Heart left ventricle (tissue), 13 donors: ENCODE measurements at regions not wholly inside any gene's neighbourhood (a gene's known extent, or its start where the extent isn't known, plus 50 kb on each side); places are given as distances from the start of the nearest gene placed in this dataset.

Experiments used
- CTCF ChIP-seq, 12 donors: fragments of 200-600 bp; sonication (generic) in 4 of 12; IDR thresholded peaks; one replicate each; pipeline versions ENCODE4 v1.5.0 to v1.8.0; 2018 to 2022; ENCODE audit warnings: antibody characterized with exemption in 12 of 12, mild to moderate bottlenecking in 5 of 12
- POLR2A ChIP-seq, 2 donors: fragments of 450-650 bp; IDR thresholded peaks; one replicate each; pipeline ENCODE4 v1.6.1; 2017; ENCODE audit warnings: antibody characterized with exemption in 2 of 2, mild to moderate bottlenecking in 2 of 2, moderate library complexity in 2 of 2
- donor health status: ischemic (EF 13 %, LVEDD 7.1; RV severe dilation, severe dysfunction).
- donor health status: DM: no; HTN: yes; CAD: no.
- donor health status: DM: no; HTN: no; CAD: no.
- donor health status: ischemic (EF 25% LVEDD 6.9; RV normal size, moderate dysfunction).
- donor health status: ischemic (EF 25% LVEDD 5.7; RV mildly dilated, moderate dysfunction).
- donor health status: ischemic (EF 35%, LVEDD 5.7; RV mildly dilated, moderate dysfunction).
- donor health status: nonischemic (EF 11% LVEDD 7.7; RV severe dilation, severe dysfunction).
- donor health status: DM: yes; HTN: yes; CAD: no.
- donor health status: PGD.
- donor health status: ischemic (EF 29% LVEDD 5.4; RV normal size, mild dysfunction).
- donor health status: nonischemic (EF 23%, LVEDD 6.1; RV moderate dilation, normal function).

GRCh38 chr1:217029281-217030157 is 306.3 kb upstream of the ESRRG start:
- TF ChIP-seq CTCF (IDR thresholded peaks at IDR 0.05) (no peak), POLR2A (IDR thresholded peaks at IDR 0.05) (no peak)
